SK-N-SH (cell line): ENCODE measurements at regions not wholly inside any gene's neighbourhood (a gene's known extent, or its start where the extent isn't known, plus 50 kb on each side); places are given as distances from the start of the nearest gene placed in this dataset.

Experiments used
- CTCF ChIA-PET: fragments of 300-600, 350-600 bp; formaldehyde crosslinking; extraction: SDS; loops from one replicate; lab custom pipeline; 2021; lab: Yijun Ruan, JAX
- POLR2A ChIA-PET: fragments of 350-600 bp; sonication (Branson Sonifier 250); formaldehyde crosslinking; extraction: SDS; loops from one replicate; lab custom pipeline; 2020; ENCODE audit warnings: antibody characterized with exemption, inconsistent platforms; lab: Yijun Ruan, JAX
- DNase-seq: peaks from one replicate; pipeline ENCODE4 v3.0.0; 2012
- H2AFZ ChIP-seq: fragments of 200-600 bp; sonication (generic); 2 replicates; pipeline ENCODE4 v1.8.1; 2016; ENCODE audit warnings: antibody characterized with exemption, mild to moderate bottlenecking, low read depth
- H3F3A ChIP-seq: fragments of 200-600 bp; sonication (generic); replicated peaks from 2 replicates; pipeline ENCODE3; 2016; ENCODE audit warnings: antibody characterized with exemption, mild to moderate bottlenecking; ENCODE audit not compliant: insufficient read depth
- H3K27ac ChIP-seq, 2 experiments: fragments of 200-500 bp in 1 of 2; fragments of 200-600 bp in 1 of 2; sonication (Bioruptor generic) in 1 of 2; sonication (generic), shearing (Covaris generic) in 1 of 2; 2 replicates each; pipeline versions ENCODE4 v1.5.1 to v1.6.1; 2014 to 2016; ENCODE audit warnings: low read depth in 2 of 2, inconsistent platforms in 1 of 2, low read length in 1 of 2, mild to moderate bottlenecking in 1 of 2, mixed read lengths in 1 of 2
- H3K27me3 ChIP-seq: fragments of 200-600 bp; sonication (generic), shearing (Covaris generic); 2 replicates; pipeline ENCODE4 v1.6.1; 2016; ENCODE audit warnings: mixed run types; ENCODE audit not compliant: insufficient read depth
- H3K36me3 ChIP-seq, 2 experiments: fragments of 200-500 bp in 1 of 2; fragments of 200-600 bp in 1 of 2; sonication (Bioruptor generic) in 1 of 2; sonication (generic) in 1 of 2; replicated peaks in 1 of 2; 2 replicates each; pipeline versions ENCODE3 to v1.5.1; 2014 to 2016; ENCODE audit warnings: low read length in 1 of 2, mild to moderate bottlenecking in 1 of 2; ENCODE audit not compliant: insufficient read depth in 2 of 2, control insufficient read depth in 1 of 2
- H3K4me1 ChIP-seq, 2 experiments: fragments of 200-500 bp in 1 of 2; fragments of 200-600 bp in 1 of 2; sonication (Bioruptor generic) in 1 of 2; sonication (generic), shearing (Covaris generic) in 1 of 2; 2 replicates each; pipeline versions ENCODE4 v1.5.1 to v1.6.1; 2014 to 2016; ENCODE audit warnings: low read depth in 1 of 2, low read length in 1 of 2, mixed run types in 1 of 2; ENCODE audit not compliant: insufficient read depth in 2 of 2, control insufficient read depth in 1 of 2
- H3K4me2 ChIP-seq: fragments of 200-600 bp; sonication (generic), shearing (Covaris generic); 2 replicates; pipeline ENCODE4 v1.6.1; 2017; ENCODE audit warnings: mixed run types
- H3K4me3 ChIP-seq, 2 experiments: fragments of 200-500 bp in 1 of 2; fragments of 200-600 bp in 1 of 2; sonication (Bioruptor generic) in 1 of 2; sonication (generic), shearing (Covaris generic) in 1 of 2; 2 replicates each; pipeline versions ENCODE4 v1.5.1 to v1.8.1; 2014 to 2016; ENCODE audit warnings: low read depth in 2 of 2, inconsistent platforms in 1 of 2, low read length in 1 of 2, mild to moderate bottlenecking in 1 of 2, mixed read lengths in 1 of 2, moderate library complexity in 1 of 2
- H3K79me2 ChIP-seq: fragments of 200-600 bp; sonication (generic); 2 replicates; pipeline ENCODE4 v1.8.1; 2017; ENCODE audit warnings: mild to moderate bottlenecking; ENCODE audit not compliant: insufficient read depth
- H3K9ac ChIP-seq: fragments of 200-600 bp; sonication (generic); 2 replicates; pipeline ENCODE4 v1.6.1; 2017; ENCODE audit warnings: mixed run types
- H3K9me2 ChIP-seq: fragments of 200-600 bp; sonication (generic); 2 replicates; pipeline ENCODE4 v1.6.1; 2017; ENCODE audit warnings: mixed run types
- H3K9me3 ChIP-seq: fragments of 200-600 bp; sonication (generic); 2 replicates; pipeline ENCODE4 v1.6.1; 2017; ENCODE audit warnings: mixed run types, mild to moderate bottlenecking, moderate library complexity
- H4K20me1 ChIP-seq: fragments of 200-600 bp; sonication (generic); 2 replicates; pipeline ENCODE4 v1.6.1; 2017; ENCODE audit warnings: mild to moderate bottlenecking, mixed run types; ENCODE audit not compliant: insufficient read depth
- ELF1 ChIP-seq: IDR thresholded peaks from 2 replicates; pipeline ENCODE4 v1.4.0; 2012
- EZH2phosphoT487 ChIP-seq: fragments of 200-600 bp; sonication (generic); IDR thresholded peaks from 2 replicates; pipeline ENCODE4 v1.6.1; 2017; ENCODE audit warnings: low read depth, mixed run types, mild to moderate bottlenecking, antibody characterized with exemption, moderate library complexity, borderline replicate concordance
- FOSL2 ChIP-seq: IDR thresholded peaks from 2 replicates; pipeline ENCODE4 v1.4.0; 2012; ENCODE audit warnings: low read depth, mild to moderate bottlenecking, moderate library complexity, borderline replicate concordance
- JUND ChIP-seq: IDR thresholded peaks from 2 replicates; pipeline ENCODE4 v1.4.0; 2012
- POLR2AphosphoS5 ChIP-seq: IDR thresholded peaks from 2 replicates; pipeline ENCODE4 v1.6.1; 2012; ENCODE audit warnings: low read depth, low read length
- RFX5 ChIP-seq: IDR thresholded peaks from 2 replicates; pipeline ENCODE4 v1.6.1; 2012; ENCODE audit warnings: mild to moderate bottlenecking, improper control_type of control experiment, low read length
- TCF12 ChIP-seq: IDR thresholded peaks from 2 replicates; pipeline ENCODE4 v1.4.0; 2012
- WGBS: methylation state at CpG from one replicate; pipeline ENCODE4 v1.1.6; 2017; ENCODE audit warnings: low lambda C conversion rate; 5-methylcytosine and 5-hydroxymethylcytosine counted together
- TF ChIP-seq, protein P1 (sequence below): IDR thresholded peaks from 2 replicates; pipeline ENCODE4 v1.4.0; 2012; ENCODE audit warnings: low read depth
- TF ChIP-seq, protein P2 (sequence below): IDR thresholded peaks from 2 replicates; pipeline ENCODE4 v1.6.1; 2012; ENCODE audit warnings: mild to moderate bottlenecking, low read depth, low read length, moderate library complexity
- TF ChIP-seq, protein P3 (sequence below): IDR thresholded peaks from 2 replicates; pipeline ENCODE4 v1.4.0; 2012; ENCODE audit warnings: low read depth, borderline replicate concordance
- TF ChIP-seq, protein P4 (sequence below): IDR thresholded peaks from 2 replicates; pipeline ENCODE4; 2012

DNA sequence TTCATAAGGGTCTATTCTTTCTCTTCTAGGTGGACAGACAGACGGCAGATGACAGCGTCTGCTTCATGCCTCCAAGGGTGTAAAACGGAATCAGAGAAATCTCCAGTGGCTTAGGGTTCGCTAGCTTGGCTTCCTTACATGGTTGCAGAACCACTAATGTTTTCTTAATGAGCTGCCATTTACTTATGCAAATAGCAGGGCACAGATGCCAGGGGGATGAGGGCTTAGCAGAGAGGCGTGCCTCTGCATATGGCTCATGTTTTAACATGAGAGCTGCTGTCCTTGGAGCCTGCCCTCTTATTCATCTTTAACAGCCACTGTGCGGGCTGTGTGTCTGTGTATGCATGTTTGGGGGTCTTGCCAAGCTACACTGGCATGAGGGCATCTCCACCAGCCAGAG is 119.6 kb downstream of the IER5 start:
- Histone ChIP-seq H3K9me2 (no peaks in the 10 kb centered on the region), H3K9me3 (no peaks in the 10 kb centered on the region), H3K27me3 (peaks cover 15% of the 10 kb centered on the region; the same call in 1 of the 2 replicates), H4K20me1 (no peaks in the 10 kb centered on the region), H3K27ac (no peak overlapping the region), H3F3A (no peaks in the 10 kb centered on the region), H3K4me2 (no peak overlapping the region), H2AFZ (no peak overlapping the region), H3K4me1 (no peaks in the 10 kb centered on the region), H3K9ac (no peak overlapping the region), H3K36me3 (no peaks in the 10 kb centered on the region), H3K4me3 (no peak overlapping the region), H3K79me2 (no peaks in the 10 kb centered on the region)
- DNase-seq = no peak
- POLR2A ChIA-PET = no interaction called here
- TF ChIP-seq, protein P1, sequence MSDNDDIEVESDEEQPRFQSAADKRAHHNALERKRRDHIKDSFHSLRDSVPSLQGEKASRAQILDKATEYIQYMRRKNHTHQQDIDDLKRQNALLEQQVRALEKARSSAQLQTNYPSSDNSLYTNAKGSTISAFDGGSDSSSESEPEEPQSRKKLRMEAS = no peak
- TF ChIP-seq ELF1 (no peak), RFX5 (no peak)
- TF ChIP-seq, protein P2, sequence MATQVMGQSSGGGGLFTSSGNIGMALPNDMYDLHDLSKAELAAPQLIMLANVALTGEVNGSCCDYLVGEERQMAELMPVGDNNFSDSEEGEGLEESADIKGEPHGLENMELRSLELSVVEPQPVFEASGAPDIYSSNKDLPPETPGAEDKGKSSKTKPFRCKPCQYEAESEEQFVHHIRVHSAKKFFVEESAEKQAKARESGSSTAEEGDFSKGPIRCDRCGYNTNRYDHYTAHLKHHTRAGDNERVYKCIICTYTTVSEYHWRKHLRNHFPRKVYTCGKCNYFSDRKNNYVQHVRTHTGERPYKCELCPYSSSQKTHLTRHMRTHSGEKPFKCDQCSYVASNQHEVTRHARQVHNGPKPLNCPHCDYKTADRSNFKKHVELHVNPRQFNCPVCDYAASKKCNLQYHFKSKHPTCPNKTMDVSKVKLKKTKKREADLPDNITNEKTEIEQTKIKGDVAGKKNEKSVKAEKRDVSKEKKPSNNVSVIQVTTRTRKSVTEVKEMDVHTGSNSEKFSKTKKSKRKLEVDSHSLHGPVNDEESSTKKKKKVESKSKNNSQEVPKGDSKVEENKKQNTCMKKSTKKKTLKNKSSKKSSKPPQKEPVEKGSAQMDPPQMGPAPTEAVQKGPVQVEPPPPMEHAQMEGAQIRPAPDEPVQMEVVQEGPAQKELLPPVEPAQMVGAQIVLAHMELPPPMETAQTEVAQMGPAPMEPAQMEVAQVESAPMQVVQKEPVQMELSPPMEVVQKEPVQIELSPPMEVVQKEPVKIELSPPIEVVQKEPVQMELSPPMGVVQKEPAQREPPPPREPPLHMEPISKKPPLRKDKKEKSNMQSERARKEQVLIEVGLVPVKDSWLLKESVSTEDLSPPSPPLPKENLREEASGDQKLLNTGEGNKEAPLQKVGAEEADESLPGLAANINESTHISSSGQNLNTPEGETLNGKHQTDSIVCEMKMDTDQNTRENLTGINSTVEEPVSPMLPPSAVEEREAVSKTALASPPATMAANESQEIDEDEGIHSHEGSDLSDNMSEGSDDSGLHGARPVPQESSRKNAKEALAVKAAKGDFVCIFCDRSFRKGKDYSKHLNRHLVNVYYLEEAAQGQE = no peak
- CTCF ChIA-PET = interaction anchor here (1.0 to 2.4 kb wide), 3 partner anchors 10 to 217 kb away, joined by 3 to 10 read pairs (median 7); no protein-coding TSS in a partner anchor
- 43% methylated on average over 6 of the region's 6 CpGs for WGBS

DNA sequence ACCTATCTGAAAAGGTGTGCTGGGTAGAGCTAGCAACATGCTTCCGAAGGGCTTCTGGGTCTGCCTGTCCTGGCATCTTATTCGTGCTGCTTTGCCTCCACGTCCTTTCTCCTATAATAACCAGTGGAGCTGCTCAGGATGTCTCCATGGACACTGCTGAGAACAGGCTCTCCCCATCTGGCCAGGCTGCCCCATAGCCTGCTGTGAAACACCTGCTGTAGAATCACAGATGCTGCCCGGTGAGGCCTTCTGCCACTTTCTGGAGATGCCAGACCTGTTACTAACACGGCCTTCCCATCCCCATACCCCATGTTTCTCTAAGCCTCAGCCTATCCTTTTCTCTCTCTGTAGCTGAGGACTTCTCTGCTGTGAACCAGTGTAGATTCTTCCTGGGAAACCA is 120.5 kb downstream of the IER5 start:
- POLR2A ChIA-PET = no interaction called here

DNA sequence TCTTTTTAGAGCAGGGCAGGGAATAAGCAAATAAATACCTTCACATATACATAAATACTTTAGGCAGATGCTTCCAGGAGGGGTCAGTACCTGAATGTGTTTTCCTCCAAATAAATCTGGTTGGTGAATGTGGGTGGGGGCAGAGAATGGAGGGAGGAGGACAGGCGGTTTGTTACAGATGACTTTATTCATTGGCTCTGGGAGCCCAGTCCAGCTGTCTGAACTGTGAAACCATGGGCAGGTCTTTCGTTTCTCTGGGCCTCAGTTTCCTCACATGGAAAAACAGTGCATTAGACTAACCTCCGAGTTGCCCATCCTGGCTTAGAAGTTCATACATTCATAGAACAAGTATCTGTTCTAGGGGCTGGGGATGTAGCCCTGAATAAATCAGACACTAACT is 124.6 kb downstream of the IER5 start:
- Histone ChIP-seq H3F3A (no peaks in the 10 kb centered on the region), H3K4me2 (no peak overlapping the region), H3K79me2 (no peaks in the 10 kb centered on the region), H3K4me3 (no peak overlapping the region), H4K20me1 (no peaks in the 10 kb centered on the region), H3K9me3 (no peaks in the 10 kb centered on the region), H3K9me2 (no peaks in the 10 kb centered on the region), H3K9ac (no peak overlapping the region), H3K27me3 (peaks cover 4% of the 10 kb centered on the region; the same call in 1 of the 2 replicates), H3K4me1 (no peaks in the 10 kb centered on the region), H3K27ac (no peak overlapping the region), H2AFZ (no peak overlapping the region), H3K36me3 (no peaks in the 10 kb centered on the region)
- POLR2A ChIA-PET = no interaction called here
- WGBS = 3% methylated on average over 3 of the region's 3 CpGs
- CTCF ChIA-PET = interaction anchor here (0.9 kb wide), 1 partner anchor 212 kb away, joined by 4 read pairs; no protein-coding TSS in a partner anchor
- no peak for TF ChIP-seq JUND
- no peak for TF ChIP-seq EZH2phosphoT487
- TF ChIP-seq, protein P3, sequence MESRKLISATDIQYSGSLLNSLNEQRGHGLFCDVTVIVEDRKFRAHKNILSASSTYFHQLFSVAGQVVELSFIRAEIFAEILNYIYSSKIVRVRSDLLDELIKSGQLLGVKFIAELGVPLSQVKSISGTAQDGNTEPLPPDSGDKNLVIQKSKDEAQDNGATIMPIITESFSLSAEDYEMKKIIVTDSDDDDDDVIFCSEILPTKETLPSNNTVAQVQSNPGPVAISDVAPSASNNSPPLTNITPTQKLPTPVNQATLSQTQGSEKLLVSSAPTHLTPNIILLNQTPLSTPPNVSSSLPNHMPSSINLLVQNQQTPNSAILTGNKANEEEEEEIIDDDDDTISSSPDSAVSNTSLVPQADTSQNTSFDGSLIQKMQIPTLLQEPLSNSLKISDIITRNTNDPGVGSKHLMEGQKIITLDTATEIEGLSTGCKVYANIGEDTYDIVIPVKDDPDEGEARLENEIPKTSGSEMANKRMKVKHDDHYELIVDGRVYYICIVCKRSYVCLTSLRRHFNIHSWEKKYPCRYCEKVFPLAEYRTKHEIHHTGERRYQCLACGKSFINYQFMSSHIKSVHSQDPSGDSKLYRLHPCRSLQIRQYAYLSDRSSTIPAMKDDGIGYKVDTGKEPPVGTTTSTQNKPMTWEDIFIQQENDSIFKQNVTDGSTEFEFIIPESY = no peak
- TF ChIP-seq, protein P4, sequence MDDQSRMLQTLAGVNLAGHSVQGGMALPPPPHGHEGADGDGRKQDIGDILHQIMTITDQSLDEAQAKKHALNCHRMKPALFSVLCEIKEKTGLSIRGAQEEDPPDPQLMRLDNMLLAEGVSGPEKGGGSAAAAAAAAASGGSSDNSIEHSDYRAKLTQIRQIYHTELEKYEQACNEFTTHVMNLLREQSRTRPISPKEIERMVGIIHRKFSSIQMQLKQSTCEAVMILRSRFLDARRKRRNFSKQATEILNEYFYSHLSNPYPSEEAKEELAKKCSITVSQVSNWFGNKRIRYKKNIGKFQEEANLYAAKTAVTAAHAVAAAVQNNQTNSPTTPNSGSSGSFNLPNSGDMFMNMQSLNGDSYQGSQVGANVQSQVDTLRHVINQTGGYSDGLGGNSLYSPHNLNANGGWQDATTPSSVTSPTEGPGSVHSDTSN = no peak
- no peak for TF ChIP-seq POLR2AphosphoS5
- no peak for TF ChIP-seq TCF12
- TF ChIP-seq, protein P1 = no peak
- DNase-seq = no peak

More for the DNA sequence above, 120.5 kb downstream of the IER5 start:
- Histone ChIP-seq H3K9me2 (no peaks in the 10 kb centered on the region), H3K4me3 (no peak overlapping the region), H3K36me3 (no peaks in the 10 kb centered on the region), H3K79me2 (no peaks in the 10 kb centered on the region), H2AFZ (no peak overlapping the region), H3K4me2 (no peak overlapping the region), H4K20me1 (no peaks in the 10 kb centered on the region), H3K9ac (no peak overlapping the region), H3K4me1 (no peaks in the 10 kb centered on the region), H3K27me3 (peaks cover 7% of the 10 kb centered on the region; the same call in 1 of the 2 replicates), H3F3A (no peaks in the 10 kb centered on the region), H3K9me3 (no peaks in the 10 kb centered on the region), H3K27ac (no peak overlapping the region)
- no peak for DNase-seq
- 5% methylated on average over 5 of the region's 5 CpGs for WGBS
- CTCF ChIA-PET = interaction anchor here (1.1 to 2.4 kb wide), 3 partner anchors 19 to 216 kb away, joined by 3 to 10 read pairs (median 7); no protein-coding TSS in a partner anchor
- TF ChIP-seq FOSL2 = no peak
